ENCODE measurements at regions not wholly inside any gene's neighbourhood (a gene's known extent, or its start where the extent isn't known, plus 50 kb on each side); places are given as distances from the start of the nearest gene placed in this dataset.

DNA sequence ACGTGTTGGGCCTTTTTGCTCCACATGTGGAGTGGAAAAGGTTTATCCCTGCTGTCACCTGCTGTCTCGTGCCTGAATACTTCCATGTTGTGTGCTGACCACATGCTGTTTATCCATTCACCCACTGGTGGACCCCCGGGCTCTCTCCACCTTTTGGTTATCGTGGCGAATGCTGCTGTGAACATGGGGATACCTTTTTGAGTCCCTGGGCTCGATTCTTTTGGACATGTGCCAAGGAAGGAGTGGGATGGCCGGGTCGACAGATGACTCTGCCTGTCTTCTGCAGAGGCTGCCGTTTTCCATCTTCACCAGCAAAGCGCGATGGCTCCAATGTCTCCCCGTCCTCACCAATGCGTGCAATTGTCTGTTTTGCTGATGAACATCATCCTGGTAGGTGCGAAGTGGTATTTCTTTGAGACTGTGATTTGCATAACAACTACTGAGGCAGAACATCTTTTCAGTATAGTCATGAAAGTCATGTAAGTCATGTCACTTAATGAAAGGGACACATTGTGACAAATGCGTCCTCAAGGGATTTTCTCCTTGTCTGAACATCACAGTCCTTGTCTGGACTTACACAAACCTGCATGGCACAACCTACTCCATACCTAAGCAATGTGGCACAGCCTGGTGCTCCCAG, 758.7 kb downstream of the BRD1 start:
- Histone ChIP-seq H3K9me3 (ENCODE audit: control insufficient read depth in 2 of 2, low read length in 2 of 2) (no peaks in the 10 kb centered on the region), H3K4me1 (ENCODE audit: control insufficient read depth in 2 of 2, insufficient read depth in 2 of 2, low read length in 2 of 2) (no peaks in the 10 kb centered on the region), H3K4me3 (ENCODE audit: low read length in 2 of 2) (no peak overlapping the region), H3K27me3 (ENCODE audit: control insufficient read depth in 2 of 2, insufficient read depth in 2 of 2, low read length in 2 of 2) (no peaks in the 10 kb centered on the region), H3K27ac (ENCODE audit: low read depth in 2 of 2, low read length in 2 of 2) (no peak overlapping the region), H3K9ac (ENCODE audit: low read depth in 1 of 2, low read length in 2 of 2) (no peak overlapping the region), H3K36me3 (ENCODE audit: control insufficient read depth in 2 of 2, insufficient read depth in 2 of 2, low read length in 2 of 2) (no peaks in the 10 kb centered on the region)

DNA sequence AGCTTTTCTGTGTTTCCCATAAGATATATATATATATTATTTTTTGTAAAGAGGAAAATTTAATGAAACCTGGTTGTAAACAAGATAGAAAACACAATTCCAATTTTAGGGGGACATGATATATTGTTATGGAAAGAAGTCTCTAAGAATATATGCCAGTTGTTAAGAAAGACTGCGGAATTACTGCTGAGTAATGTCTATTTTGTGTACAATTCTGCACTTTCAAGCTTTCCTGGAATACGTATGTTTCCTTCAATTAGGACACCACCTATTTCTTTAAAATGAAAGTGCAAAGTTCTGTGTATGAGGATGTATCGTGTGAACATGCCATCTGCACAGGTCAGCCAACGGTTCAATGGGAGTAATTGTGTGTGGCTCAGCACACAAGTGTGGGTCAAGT, 760.2 kb downstream of the BRD1 start:
- H3K36me3 ChIP-seq (ENCODE audit: control insufficient read depth in 2 of 2, insufficient read depth in 2 of 2, low read length in 2 of 2) = no peaks in the 10 kb centered on the region
- no peaks in the 10 kb centered on the region for H3K27me3 ChIP-seq (ENCODE audit: control insufficient read depth in 2 of 2, insufficient read depth in 2 of 2, low read length in 2 of 2)
- no peaks in the 10 kb centered on the region for H3K4me1 ChIP-seq (ENCODE audit: control insufficient read depth in 2 of 2, insufficient read depth in 2 of 2, low read length in 2 of 2)
- H3K27ac ChIP-seq (ENCODE audit: low read depth in 2 of 2, low read length in 2 of 2) = no peak overlapping the region
- H3K4me3 ChIP-seq (ENCODE audit: low read length in 2 of 2) = no peak overlapping the region
- no peaks in the 10 kb centered on the region for H3K9me3 ChIP-seq (ENCODE audit: control insufficient read depth in 2 of 2, low read length in 2 of 2)
- H3K9ac ChIP-seq (ENCODE audit: low read depth in 1 of 2, low read length in 2 of 2) = no peak overlapping the region

DNA sequence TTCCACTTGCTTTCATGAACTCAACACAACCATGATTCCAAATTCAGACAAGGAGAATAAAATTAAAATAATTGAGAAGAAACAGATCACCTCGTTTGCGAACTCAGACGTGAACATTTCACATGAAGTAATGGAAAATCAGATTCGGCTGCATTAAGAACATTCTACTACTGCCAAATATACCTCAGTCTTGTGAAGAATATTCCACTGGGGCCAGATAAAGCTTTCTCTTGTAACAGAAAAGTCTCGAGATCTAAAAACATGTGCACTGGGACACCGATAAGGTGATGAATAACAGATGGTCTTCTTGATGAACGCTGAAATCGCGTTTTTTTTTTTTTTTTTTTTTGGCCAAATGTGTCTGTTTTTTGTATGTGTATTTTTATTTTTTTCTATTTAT, 761.1 kb downstream of the BRD1 start:
- Histone ChIP-seq H3K9me3 (ENCODE audit: control insufficient read depth in 2 of 2, low read length in 2 of 2) (no peaks in the 10 kb centered on the region), H3K36me3 (ENCODE audit: control insufficient read depth in 2 of 2, insufficient read depth in 2 of 2, low read length in 2 of 2) (no peaks in the 10 kb centered on the region), H3K4me3 (ENCODE audit: low read length in 2 of 2) (no peak overlapping the region), H3K9ac (ENCODE audit: low read depth in 1 of 2, low read length in 2 of 2) (no peak overlapping the region), H3K27me3 (ENCODE audit: control insufficient read depth in 2 of 2, insufficient read depth in 2 of 2, low read length in 2 of 2) (peaks cover 0 to 4% of the 10 kb centered on the region in 2 donors), H3K4me1 (ENCODE audit: control insufficient read depth in 2 of 2, insufficient read depth in 2 of 2, low read length in 2 of 2) (no peaks in the 10 kb centered on the region), H3K27ac (ENCODE audit: low read depth in 2 of 2, low read length in 2 of 2) (no peak overlapping the region)

DNA sequence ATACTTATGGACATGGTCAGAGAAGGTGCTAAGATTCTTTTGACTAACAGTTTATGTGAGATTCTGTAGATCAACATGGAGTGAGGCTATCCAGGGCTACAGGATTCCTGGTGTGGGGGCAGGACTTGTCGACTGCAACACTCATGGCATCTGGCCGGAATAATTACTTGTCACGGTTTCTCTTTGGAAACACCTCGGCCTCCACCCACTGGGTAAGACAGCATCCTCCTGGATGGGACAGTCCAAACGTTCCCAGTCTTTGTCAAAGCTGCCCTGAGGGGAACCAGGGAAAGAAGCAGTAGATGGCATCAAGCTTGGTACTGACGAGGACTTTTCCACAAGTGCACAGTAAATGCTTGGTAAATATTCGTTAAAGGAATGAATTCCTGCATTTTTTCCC, 762.8 kb downstream of the BRD1 start:
- Histone ChIP-seq H3K9me3 (ENCODE audit: control insufficient read depth in 2 of 2, low read length in 2 of 2) (no peaks in the 10 kb centered on the region), H3K9ac (ENCODE audit: low read depth in 1 of 2, low read length in 2 of 2) (no peak overlapping the region), H3K36me3 (ENCODE audit: control insufficient read depth in 2 of 2, insufficient read depth in 2 of 2, low read length in 2 of 2) (no peaks in the 10 kb centered on the region), H3K4me3 (ENCODE audit: low read length in 2 of 2) (no peak overlapping the region), H3K4me1 (ENCODE audit: control insufficient read depth in 2 of 2, insufficient read depth in 2 of 2, low read length in 2 of 2) (no peaks in the 10 kb centered on the region), H3K27ac (ENCODE audit: low read depth in 2 of 2, low read length in 2 of 2) (no peak overlapping the region), H3K27me3 (ENCODE audit: control insufficient read depth in 2 of 2, insufficient read depth in 2 of 2, low read length in 2 of 2) (peaks cover 0 to 4% of the 10 kb centered on the region in 2 donors)

DNA sequence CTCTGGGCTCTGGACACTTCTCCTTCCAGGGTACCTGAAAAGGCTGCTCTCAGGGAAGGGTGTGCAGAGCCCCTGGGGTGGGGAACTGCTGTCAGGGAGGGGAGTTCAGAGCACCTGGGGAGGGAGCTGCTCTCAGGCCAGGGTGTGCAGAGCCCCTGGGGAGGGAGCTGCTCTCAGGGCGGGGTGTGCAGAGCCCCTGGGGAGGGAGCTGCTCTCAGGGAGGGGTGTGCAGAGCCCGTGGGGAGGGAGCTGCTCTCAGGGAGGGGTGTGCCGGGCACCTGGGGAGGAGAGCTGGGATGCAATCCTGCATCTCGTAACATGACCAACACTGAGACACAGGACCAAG, 764.2 kb downstream of the BRD1 start:
- Histone ChIP-seq H3K9ac (ENCODE audit: low read depth in 1 of 2, low read length in 2 of 2) (no peak overlapping the region), H3K9me3 (ENCODE audit: control insufficient read depth in 2 of 2, low read length in 2 of 2) (no peaks in the 10 kb centered on the region), H3K36me3 (ENCODE audit: control insufficient read depth in 2 of 2, insufficient read depth in 2 of 2, low read length in 2 of 2) (no peaks in the 10 kb centered on the region), H3K27me3 (ENCODE audit: control insufficient read depth in 2 of 2, insufficient read depth in 2 of 2, low read length in 2 of 2) (peaks cover 0 to 4% of the 10 kb centered on the region in 2 donors), H3K27ac (ENCODE audit: low read depth in 2 of 2, low read length in 2 of 2) (no peak overlapping the region), H3K4me1 (ENCODE audit: control insufficient read depth in 2 of 2, insufficient read depth in 2 of 2, low read length in 2 of 2) (no peaks in the 10 kb centered on the region), H3K4me3 (ENCODE audit: low read length in 2 of 2) (no peak overlapping the region)

DNA sequence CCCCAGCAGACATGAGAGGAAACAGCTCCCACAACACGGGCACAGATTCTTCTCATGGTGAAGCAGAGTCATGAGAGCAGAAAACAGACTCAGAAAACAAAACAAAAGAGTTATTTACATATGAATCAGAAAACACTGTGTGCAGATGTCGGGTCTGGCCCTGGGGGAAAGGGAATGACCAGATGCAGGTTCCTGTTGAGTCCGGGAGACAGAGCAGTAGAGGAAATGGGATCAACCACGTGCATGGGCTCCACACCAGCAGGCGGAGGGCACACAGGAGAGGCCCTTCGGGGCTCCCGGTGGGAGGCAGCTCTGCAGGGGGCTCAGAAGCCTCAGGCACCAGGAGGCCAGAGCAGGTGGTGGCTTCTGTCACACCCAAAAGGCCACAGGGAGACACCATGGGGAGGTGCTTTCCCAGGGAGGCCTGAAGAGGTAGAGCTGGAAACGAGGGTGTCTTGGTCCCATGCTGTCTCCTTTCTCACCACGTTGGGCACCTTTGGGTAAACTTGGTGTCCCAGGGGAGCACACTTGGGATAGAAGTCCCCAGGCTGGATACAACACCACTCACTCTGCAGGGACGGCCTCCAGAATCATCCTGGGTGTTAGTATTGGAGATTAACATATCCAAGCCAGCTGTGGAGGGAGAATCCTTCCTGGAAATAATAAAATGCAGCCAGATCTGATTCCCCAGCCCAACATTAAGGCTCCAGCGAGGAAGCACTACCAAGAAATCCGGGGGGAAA, 764.7 kb downstream of the BRD1 start:
- H3K9me3 ChIP-seq (ENCODE audit: control insufficient read depth in 2 of 2, low read length in 2 of 2) = no peaks in the 10 kb centered on the region
- no peaks in the 10 kb centered on the region for H3K4me1 ChIP-seq (ENCODE audit: control insufficient read depth in 2 of 2, insufficient read depth in 2 of 2, low read length in 2 of 2)
- H3K27me3 ChIP-seq (ENCODE audit: control insufficient read depth in 2 of 2, insufficient read depth in 2 of 2, low read length in 2 of 2) = peaks cover 0 to 4% of the 10 kb centered on the region in 2 donors
- no peak overlapping the region for H3K27ac ChIP-seq (ENCODE audit: low read depth in 2 of 2, low read length in 2 of 2)
- H3K9ac ChIP-seq (ENCODE audit: low read depth in 1 of 2, low read length in 2 of 2) = no peak overlapping the region
- no peaks in the 10 kb centered on the region for H3K36me3 ChIP-seq (ENCODE audit: control insufficient read depth in 2 of 2, insufficient read depth in 2 of 2, low read length in 2 of 2)
- H3K4me3 ChIP-seq (ENCODE audit: low read length in 2 of 2) = no peak overlapping the region

DNA sequence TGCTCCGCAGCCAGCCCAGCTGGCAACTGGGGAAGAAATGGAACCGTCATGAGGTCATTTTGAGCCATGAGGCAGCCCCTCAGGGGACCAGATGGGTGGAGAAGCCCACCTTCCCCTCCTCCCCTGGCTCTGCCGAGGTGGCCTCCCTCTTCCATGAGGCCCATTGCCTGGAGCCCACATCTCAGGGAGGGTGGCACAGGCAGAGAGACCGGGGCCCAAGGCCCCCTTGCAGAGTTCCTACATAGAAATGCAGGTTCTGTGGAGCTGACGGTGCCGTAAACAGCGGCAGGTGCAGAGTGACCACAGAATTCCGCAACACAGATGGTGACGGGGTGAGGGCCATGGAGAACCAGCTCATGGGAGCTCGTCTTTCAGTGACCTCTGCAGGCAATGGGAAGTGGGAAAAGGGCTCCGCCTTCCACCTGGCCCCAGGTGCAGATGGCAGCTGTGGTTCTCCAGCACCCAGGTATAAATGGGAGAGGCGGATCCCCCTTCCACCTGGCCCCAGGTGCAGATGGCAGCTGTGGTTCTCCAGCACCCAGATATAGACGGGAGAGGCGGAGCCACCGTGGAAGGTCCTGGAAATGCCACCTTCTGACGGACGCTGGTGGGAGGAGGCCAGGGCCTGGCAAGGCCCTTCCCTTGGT, 765.4 kb downstream of the BRD1 start:
- Histone ChIP-seq H3K27ac (ENCODE audit: low read depth in 2 of 2, low read length in 2 of 2) (no peak overlapping the region), H3K4me3 (ENCODE audit: low read length in 2 of 2) (no peak overlapping the region), H3K36me3 (ENCODE audit: control insufficient read depth in 2 of 2, insufficient read depth in 2 of 2, low read length in 2 of 2) (no peaks in the 10 kb centered on the region), H3K9me3 (ENCODE audit: control insufficient read depth in 2 of 2, low read length in 2 of 2) (no peaks in the 10 kb centered on the region), H3K9ac (ENCODE audit: low read depth in 1 of 2, low read length in 2 of 2) (no peak overlapping the region), H3K4me1 (ENCODE audit: control insufficient read depth in 2 of 2, insufficient read depth in 2 of 2, low read length in 2 of 2) (no peaks in the 10 kb centered on the region), H3K27me3 (ENCODE audit: control insufficient read depth in 2 of 2, insufficient read depth in 2 of 2, low read length in 2 of 2) (peaks cover 0 to 4% of the 10 kb centered on the region in 2 donors)

DNA sequence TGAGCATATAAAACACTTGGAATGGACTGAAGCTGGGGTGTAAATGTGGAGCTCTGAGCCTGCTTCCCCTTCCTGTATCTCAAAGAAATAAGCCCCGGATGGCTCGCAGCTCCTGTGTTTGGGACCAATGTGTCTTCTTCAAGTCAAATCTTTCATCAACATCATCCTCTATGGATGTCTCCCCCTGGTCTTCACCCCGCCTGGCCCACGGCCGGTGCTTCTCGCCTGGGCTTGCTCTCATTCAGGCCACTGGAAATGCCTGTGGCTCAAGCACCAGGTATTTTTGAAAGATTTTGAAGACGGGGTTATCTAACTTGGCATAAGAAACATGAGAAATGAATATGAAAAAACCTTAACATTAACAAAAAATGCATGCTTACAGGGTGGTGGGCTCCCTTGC, 769.8 kb downstream of the BRD1 start:
- Histone ChIP-seq H3K9me3 (ENCODE audit: control insufficient read depth in 2 of 2, low read length in 2 of 2) (no peaks in the 10 kb centered on the region), H3K36me3 (ENCODE audit: control insufficient read depth in 2 of 2, insufficient read depth in 2 of 2, low read length in 2 of 2) (no peaks in the 10 kb centered on the region), H3K27ac (ENCODE audit: low read depth in 2 of 2, low read length in 2 of 2) (no peak overlapping the region), H3K9ac (ENCODE audit: low read depth in 1 of 2, low read length in 2 of 2) (no peak overlapping the region), H3K27me3 (ENCODE audit: control insufficient read depth in 2 of 2, insufficient read depth in 2 of 2, low read length in 2 of 2) (peaks cover 0 to 4% of the 10 kb centered on the region in 2 donors), H3K4me1 (ENCODE audit: control insufficient read depth in 2 of 2, insufficient read depth in 2 of 2, low read length in 2 of 2) (no peaks in the 10 kb centered on the region), H3K4me3 (ENCODE audit: low read length in 2 of 2) (no peak overlapping the region)

DNA sequence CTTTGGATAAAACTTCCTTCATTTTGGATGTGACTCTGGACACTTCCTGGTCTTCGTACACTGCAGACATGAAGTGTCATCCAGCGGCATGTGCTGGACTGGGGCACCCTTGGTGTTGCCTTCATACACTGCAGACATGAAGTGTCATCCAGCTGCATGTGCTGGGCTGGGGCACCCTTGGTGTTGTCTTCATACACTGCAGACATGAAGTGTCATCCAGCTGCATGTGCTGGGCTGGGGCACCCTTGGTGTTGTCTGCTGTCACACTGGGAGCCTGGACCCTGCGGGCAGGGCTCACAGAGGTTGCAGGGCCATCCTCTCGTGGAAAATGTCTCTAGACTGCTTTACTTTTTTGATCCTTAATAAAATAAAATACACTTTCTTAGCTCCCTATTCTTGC, 771.4 kb downstream of the BRD1 start:
- Histone ChIP-seq H3K9me3 (ENCODE audit: control insufficient read depth in 2 of 2, low read length in 2 of 2) (no peaks in the 10 kb centered on the region), H3K27me3 (ENCODE audit: control insufficient read depth in 2 of 2, insufficient read depth in 2 of 2, low read length in 2 of 2) (no peaks in the 10 kb centered on the region), H3K36me3 (ENCODE audit: control insufficient read depth in 2 of 2, insufficient read depth in 2 of 2, low read length in 2 of 2) (no peaks in the 10 kb centered on the region), H3K4me1 (ENCODE audit: control insufficient read depth in 2 of 2, insufficient read depth in 2 of 2, low read length in 2 of 2) (no peaks in the 10 kb centered on the region), H3K4me3 (ENCODE audit: low read length in 2 of 2) (no peak overlapping the region), H3K27ac (ENCODE audit: low read depth in 2 of 2, low read length in 2 of 2) (no peak overlapping the region), H3K9ac (ENCODE audit: low read depth in 1 of 2, low read length in 2 of 2) (no peak overlapping the region)

DNA sequence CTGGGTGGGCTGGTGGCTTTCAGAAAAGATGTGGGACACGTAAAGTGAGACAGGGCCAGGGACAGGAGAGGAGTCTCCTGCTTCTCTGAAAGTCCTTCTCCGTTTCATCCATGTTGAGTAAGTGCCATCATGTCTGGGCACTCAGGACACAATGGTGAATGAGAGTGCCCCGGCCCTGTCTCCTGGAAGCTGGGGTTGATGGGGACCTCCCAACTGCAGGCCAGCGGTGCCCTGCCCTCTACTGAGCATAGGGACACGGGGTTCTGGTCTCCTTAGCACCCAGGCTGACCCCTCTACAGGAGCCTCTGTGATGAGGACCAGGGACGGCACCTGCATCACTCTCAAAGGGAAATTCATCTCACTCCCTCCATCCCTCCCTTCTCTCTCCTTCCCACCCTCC, 772.3 kb downstream of the BRD1 start:
- Histone ChIP-seq H3K9me3 (ENCODE audit: control insufficient read depth in 2 of 2, low read length in 2 of 2) (no peaks in the 10 kb centered on the region), H3K27me3 (ENCODE audit: control insufficient read depth in 2 of 2, insufficient read depth in 2 of 2, low read length in 2 of 2) (no peaks in the 10 kb centered on the region), H3K4me1 (ENCODE audit: control insufficient read depth in 2 of 2, insufficient read depth in 2 of 2, low read length in 2 of 2) (no peaks in the 10 kb centered on the region), H3K27ac (ENCODE audit: low read depth in 2 of 2, low read length in 2 of 2) (no peak overlapping the region), H3K9ac (ENCODE audit: low read depth in 1 of 2, low read length in 2 of 2) (no peak overlapping the region), H3K36me3 (ENCODE audit: control insufficient read depth in 2 of 2, insufficient read depth in 2 of 2, low read length in 2 of 2) (no peaks in the 10 kb centered on the region), H3K4me3 (ENCODE audit: low read length in 2 of 2) (no peak overlapping the region)
